Esophagus muscularis mucosa (tissue), 3 donors: ENCODE measurements at regions not wholly inside any gene's neighbourhood (a gene's known extent, or its start where the extent isn't known, plus 50 kb on each side); places are given as distances from the start of the nearest gene placed in this dataset.

ENCODE experiments used
- CTCF ChIP-seq, 3 experiments: fragments of 200-600 bp in 2 of 3; fragments of 450-650 bp in 1 of 3; sonication (generic) in 2 of 3; IDR thresholded peaks; one replicate each; pipeline ENCODE4 v1.5.1; 2017 to 2019; ENCODE audit warnings: antibody characterized with exemption in 3 of 3, mild to moderate bottlenecking in 2 of 3, moderate library complexity in 1 of 3
- POLR2AphosphoS5 ChIP-seq, 2 donors: sonication (generic); formaldehyde crosslinking; IDR thresholded peaks; one replicate each; pipeline ENCODE4 v1.6.1; 2017; ENCODE audit warnings: antibody characterized with exemption in 2 of 2

DNA sequence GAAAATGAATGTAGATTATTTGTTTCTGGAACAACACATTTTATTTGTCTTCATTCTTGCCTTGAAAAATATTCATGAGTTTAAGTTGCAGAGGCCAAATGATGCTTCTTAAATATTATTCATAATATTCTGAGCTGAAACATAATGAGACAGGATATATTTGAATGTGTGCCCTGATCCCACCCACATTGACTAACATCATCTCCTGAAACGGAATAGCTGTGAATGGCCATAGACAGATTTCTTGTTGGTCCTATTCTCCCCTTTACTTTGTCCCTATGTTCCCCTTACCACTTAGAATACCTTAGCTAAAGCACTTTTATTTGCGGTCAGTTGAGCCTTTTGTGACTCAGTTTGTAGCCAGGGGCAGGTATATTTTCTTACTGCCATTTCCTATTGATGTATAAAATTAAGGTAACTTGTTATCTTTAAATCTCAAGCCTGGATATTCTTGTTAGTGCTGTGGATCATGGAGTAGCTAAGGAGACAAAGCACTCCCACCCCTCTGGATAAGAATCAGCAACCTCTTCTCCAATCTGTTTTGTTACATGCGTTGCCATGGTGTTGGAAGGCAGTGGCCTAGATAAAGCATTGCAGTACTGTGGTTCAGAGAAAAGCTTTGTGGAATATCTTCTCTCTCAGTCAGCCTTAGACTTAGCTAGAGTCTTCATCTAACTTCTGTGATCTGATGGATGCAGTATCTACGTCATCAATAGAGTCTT, 478.5 kb upstream of the DEPDC1 start:
- TF ChIP-seq POLR2AphosphoS5 (IDR thresholded peaks at IDR 0.05) (no peak), CTCF (IDR thresholded peaks at IDR 0.05) (no peak)
